Loucy (cell line): ENCODE measurements at regions not wholly inside any gene's neighbourhood (a gene's known extent, or its start where the extent isn't known, plus 50 kb on each side); places are given as distances from the start of the nearest gene placed in this dataset.

ENCODE experiments used
- CTCF ChIP-seq: fragments of 200-600 bp; sonication (generic); conservative IDR thresholded peaks from 2 replicates; pipeline ENCODE4 v1.5.1; 2014; ENCODE audit warnings: mild to moderate bottlenecking, antibody characterized with exemption, low read length
- EZH2phosphoT487 ChIP-seq: fragments of 200-600 bp; IDR thresholded peaks from 2 replicates; pipeline ENCODE4 v1.6.1; 2018; ENCODE audit warnings: antibody characterized with exemption, mild to moderate bottlenecking, moderate library complexity, borderline replicate concordance

- TF ChIP-seq CTCF: no peak
- TF ChIP-seq EZH2phosphoT487: no peak
Measured at GRCh38 chr3:169009453-169009852, 654.1 kb downstream of the MECOM start.
